DMS153 (cell line): ENCODE measurements at regions not wholly inside any gene's neighbourhood (a gene's known extent, or its start where the extent isn't known, plus 50 kb on each side); places are given as distances from the start of the nearest gene placed in this dataset.

Experiments
- DNase-seq: peaks from one replicate; lab custom pipeline; 2025; lab: John Stamatoyannopoulos, UW

- DNase-seq, result no peak
These were observed 279.8 kb downstream of the TNS1 start for GRCh38 chr2:217722883-217723472.

DNA sequence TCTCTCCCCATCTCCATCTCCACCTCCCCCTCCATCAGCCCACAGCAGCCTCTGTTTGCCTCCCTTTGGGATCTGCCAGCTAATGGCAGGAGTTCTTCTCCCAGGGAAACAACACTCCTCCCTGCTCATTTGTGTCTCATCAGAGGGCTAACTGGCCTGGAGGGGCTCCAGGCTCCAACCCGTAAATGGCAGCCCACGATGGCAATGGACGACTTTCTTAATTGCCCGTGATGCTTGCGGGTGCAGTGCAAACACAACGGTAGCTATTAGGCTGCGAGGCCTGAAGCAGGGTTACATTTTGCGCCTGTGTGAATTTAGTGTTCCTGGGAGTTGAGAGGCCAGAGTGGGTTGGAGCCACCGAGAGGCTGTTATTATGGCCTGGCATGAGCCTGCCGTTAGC lies 285.1 kb downstream of the TNS1 start:
- DNase-seq, result no peak

DNA sequence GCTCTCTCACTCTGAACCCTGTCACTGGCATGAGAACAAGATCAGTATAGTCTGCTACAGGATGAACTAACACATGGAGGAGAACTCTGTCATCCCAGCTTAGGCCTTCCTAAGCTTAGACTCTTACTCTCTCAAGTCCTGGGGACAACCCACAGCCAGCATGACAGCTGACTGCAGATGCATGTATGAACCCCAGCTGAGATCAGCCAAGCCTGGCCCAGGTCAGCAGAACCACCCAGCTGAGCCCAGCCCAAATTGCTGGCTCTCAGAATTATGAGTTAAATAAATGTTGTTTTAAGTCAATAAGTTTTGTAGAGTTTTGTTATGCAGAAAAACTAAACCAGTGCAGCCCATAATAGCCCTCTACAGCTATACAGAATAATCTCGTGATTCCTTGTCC lies 287.3 kb downstream of the TNS1 start:
- DNase-seq, result no peak

DNA sequence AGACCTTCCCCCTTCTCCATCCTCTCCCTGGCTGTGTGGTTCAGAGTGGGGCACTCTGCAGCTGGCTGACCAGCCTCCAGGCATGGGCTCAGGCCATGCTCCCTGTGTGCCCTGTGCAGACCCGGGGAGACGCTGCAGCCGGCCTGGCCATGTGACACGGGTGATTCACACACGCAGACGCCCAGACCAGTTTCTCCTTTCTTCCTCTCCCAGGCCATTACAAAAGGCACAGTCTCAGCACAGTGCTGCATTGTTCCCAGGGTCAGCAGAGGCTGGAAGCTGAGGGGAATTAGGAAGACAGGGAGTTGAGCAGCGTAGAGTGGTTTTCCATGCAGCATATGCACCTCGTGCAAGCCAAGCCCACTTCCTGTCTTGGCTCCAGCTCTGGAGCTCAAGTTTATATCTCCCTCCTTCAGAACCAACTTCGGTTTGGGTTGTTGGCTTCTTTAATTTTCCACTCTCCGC lies 288.5 kb downstream of the TNS1 start:
- no peak for DNase-seq

- peak; percentile 20 for DNase-seq
These were observed 289.2 kb downstream of the TNS1 start for GRCh38 chr2:217713395-217714286.

DNA sequence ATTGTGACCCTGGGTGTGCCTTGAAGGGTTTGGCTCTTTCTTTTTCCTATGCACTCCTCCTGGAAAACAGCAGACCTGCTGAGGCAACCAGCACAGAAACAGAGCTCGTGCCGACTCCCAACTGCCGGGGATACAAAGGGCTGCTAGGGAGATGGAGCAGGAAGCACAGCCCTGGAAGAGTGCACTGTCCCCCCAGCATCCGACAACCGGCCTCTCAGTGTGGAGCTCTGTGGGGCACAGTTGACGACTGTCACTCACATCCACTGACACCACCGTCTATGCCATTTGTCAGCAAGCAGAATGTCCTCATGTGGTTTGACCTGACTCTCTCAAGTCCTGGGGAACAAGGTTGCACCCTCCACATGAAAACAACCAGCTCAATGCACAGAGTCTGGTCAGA lies 290.4 kb downstream of the TNS1 start:
- DNase-seq, result no peak

DNA sequence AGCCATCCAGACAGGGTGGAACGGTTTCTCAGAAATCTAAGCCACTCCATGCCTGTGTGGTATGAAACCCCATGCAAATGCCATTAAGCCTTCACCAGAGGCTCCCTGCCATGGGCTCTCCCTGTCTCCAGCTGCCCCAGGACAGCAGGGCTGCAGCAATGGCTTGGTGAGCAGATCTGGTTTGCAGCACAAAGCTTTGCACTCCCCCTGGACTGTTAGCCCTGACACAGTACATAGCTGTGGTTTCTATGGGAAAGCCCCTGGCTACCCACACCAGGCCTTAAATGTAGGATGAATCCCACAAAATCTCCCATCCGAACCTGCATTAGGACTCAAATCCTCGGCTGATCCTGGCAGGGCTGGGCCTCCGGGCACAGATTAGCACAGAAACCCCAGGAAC lies 291.6 kb downstream of the TNS1 start:
- DNase-seq, result no peak

GRCh38 chr2:217710211-217710765 lies 292.5 kb downstream of the TNS1 start:
- DNase-seq, result no peak

DNA sequence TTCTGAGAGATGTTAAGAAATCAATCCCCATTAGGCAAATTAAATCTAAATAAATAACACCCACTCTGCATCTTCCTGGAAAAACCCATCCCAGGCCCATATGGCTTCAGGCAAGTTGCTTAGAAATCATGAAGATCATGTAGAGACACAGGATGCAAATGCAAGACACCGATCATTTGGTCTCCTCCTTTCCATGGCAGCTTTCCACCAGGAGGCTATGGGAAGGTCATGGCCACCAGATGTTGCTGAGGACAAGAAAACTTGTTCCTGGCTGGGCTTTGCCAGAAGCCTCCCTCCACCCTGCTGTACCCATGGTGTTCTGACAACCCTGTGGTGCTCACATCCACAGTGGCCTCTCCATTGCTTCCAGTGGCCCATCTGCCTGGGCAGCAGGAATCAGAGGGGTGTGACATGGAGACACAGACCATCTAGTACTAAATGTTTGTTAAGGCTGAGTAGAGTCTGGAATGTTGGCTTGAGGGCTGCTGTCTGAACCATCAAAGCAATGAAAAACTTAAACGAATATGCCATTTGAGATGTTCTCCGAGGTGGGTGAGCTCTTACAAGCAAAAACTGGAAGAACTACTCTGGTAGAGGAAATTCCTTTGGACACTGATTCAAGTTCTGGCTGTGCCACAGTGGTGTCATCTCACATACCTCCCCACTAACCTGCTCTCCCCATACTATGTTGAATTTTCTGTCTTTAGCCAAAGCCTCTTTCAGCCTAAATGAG lies 293.2 kb downstream of the TNS1 start:
- no peak for DNase-seq

DNA sequence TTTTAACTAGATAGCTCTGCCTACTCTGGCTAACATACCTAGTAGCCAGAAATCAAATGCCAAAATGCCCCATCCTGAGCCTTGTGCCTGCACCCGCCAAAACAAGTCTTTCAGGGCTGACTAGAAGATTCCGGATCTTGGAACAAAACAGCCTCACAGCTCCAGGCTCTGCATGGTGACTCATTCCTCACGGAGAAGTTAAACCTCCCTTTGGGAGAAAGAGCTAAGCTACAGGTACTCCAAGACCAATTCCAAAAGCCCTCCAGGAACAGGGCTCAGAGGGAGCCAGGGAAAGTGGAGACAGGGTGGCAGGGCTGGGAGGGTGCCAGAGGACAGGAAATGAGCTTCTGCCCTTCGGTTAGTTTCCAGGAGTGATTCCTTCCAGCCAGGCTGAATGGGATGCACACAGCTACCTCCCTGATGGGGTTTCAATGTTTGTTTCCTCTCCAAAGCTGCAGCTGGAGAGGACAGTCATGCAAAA lies 295.6 kb downstream of the TNS1 start:
- DNase-seq, result no peak

GRCh38 chr2:217706513-217706912 lies 296.3 kb downstream of the TNS1 start:
- DNase-seq, result no peak

- DNase-seq, result no peak
These were observed 296.7 kb downstream of the TNS1 start for GRCh38 chr2:217706095-217706494.

GRCh38 chr2:217705461-217705860 lies 297.3 kb downstream of the TNS1 start:
- DNase-seq, result no peak

DNA sequence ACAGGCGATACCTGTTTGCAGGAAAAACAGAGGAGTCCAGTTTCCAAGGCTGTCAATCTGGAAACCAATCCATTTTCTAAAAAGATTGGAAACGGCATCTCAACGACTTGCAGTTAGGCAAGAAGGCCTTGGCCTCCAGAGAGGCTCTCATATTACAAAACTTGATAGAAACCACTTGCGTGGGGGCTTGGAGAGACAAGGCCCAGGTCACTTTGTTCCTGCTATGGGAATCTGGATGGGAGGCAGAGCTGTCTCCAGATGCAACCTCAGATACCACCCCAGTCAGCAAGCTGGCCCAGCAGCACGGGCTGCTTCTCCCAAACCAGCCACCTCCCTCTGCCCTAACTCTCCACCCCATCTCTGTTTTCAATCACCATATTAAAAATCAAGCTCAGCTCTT lies 298.8 kb downstream of the TNS1 start:
- no peak for DNase-seq

DNA sequence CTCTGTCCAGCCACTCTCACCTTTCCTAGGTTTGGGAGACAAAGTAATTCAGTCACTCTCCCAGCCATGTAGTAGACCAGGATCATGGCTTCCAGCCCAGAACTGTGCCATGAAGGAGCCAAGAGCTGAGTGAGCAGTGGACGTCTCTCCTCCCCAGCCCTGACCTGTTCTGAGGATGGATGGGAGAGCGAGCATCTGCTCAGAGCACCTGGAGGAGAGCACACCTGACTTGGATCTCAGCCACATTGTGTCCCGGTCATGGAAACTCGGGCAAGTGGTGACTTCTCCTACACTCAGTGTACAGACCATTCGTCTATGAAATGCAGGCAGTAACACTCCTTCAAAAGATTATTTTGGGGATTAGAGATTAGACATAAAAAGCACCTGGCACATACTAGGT lies 299.7 kb downstream of the TNS1 start:
- DNase-seq, result no peak

- DNase-seq, result no peak
These were observed 301.2 kb downstream of the TNS1 start for GRCh38 chr2:217701622-217702021.

- DNase-seq, result no peak
These were observed 304.1 kb downstream of the TNS1 start for GRCh38 chr2:217698691-217699090.

- DNase-seq, result no peak
These were observed 307.7 kb downstream of the TNS1 start for GRCh38 chr2:217695033-217695520.

DNA sequence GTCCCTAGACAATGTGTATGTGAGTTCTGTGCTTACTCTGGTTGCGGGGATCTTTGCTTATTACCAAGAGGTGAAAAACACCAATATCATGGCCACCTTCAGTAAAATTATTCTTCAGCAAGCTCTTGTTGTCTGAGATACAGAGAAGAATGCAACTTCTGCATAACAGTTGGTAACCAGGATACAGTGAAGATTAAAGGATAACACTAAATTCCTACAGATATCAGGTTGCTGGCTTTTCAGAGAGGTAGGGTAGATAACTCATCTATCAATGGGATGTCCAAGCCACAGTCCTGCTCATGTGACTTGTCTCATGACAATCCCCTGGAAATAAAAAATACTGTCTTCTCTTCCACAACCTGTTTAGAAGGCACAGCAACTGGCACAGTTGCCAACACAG lies 308.5 kb downstream of the TNS1 start:
- DNase-seq, result no peak

DNA sequence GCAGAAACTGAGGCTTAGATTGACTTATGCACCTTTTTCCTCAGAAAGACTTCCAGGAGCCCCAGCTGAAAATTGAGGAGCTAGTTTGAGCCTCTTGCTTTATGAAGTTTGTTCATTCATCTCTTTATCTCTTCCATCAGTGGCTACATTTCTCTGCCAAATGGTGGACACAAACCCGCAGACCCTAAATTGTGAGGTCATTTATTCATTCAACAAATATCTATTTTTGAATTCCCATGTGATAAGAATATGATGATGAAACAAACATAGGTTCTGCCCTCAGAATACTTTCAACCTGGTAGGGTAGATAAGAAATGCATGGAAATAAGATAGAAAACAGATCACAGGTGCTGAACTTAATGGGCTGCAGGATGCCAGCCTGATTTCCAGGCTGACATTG lies 309.4 kb downstream of the TNS1 start:
- DNase-seq, result no peak

- DNase-seq, result no peak
These were observed 310.7 kb downstream of the TNS1 start for GRCh38 chr2:217691920-217692666.

- DNase-seq, result no peak
These were observed 311.3 kb downstream of the TNS1 start for GRCh38 chr2:217691516-217691915.
